ENCODE measurements at regions not wholly inside any gene's neighbourhood (a gene's known extent, or its start where the extent isn't known, plus 50 kb on each side); places are given as distances from the start of the nearest gene placed in this dataset.
A peak's percentile ranks its signal among the peaks of the same experiment; 100 is the strongest.
"Not testable (repeated sequence)": the region's sequence is repeated elsewhere in the genome, so short reads cannot be mapped to it uniquely, and the experiment has no call there.

DNA sequence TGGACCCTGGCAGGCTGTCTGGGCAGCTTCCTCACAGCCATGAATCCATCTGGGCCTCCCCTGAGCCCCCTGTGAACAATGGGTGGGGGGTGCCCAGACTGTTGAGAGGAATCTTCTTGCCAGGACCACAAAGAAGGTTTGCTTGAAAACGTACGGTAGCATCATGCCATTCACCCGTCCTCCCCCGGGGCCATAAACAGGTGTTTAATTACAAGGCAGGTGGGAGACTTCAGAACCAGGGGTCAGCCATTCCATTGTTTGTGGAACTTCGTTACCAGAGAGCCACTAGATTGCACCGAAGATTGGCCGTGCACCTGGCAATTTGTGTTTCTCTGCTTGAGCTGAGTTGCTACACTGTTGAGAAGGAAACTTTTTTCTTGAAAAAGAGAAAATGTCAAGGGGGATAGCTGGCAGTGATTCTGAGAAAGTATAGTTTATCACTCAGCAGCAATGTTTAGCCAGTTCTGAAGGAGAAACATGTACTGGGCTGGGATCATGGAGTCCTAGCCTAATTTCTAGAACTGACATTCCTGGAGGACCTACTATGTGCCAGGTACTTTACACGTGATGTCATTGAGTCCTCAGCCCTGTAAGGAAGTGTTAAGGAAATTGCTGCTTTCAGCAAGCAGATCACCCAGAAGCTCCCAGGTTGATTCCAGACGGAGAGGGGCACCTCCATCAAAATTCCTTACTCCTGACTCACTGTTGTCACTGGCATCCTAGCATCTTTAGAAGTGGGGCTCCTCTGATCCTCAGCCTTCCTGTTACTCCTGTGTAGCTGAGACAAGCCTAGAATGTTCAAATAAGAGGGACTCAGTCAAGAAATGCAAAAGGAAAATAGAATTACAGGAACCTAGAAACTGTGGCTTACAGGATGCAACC lies 103.8 kb upstream of the UBE2E1 start:
- FAIRE-seq = no peak

DNA sequence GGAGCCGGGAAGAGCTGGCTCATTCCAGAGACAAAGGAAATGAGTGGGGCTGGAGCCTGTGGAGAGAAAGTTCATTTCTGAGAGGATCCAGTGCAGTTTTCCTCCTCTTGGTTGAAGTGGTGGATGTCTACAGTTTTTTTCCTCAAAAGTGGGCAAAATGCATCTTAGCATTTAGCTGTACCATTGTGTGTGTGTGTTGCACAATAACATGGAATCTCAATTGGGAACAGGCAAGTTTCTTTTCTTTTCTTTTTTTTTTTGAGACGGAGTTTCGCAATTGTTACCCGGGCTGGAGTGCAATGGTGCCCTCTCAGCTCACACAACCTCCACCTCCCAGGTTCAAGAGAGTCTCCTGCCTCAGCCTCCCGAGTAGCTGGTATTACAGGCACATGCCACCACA lies 101.5 kb upstream of the UBE2E1 start:
- DNase-seq (ENCODE audit: extremely low spot score, insufficient read length, low read depth) (no peak), FAIRE-seq (no peak)

More for the DNA sequence above, 103.8 kb upstream of the UBE2E1 start:
- DNase-seq (ENCODE audit: extremely low spot score, insufficient read length, low read depth) = no peak

DNA sequence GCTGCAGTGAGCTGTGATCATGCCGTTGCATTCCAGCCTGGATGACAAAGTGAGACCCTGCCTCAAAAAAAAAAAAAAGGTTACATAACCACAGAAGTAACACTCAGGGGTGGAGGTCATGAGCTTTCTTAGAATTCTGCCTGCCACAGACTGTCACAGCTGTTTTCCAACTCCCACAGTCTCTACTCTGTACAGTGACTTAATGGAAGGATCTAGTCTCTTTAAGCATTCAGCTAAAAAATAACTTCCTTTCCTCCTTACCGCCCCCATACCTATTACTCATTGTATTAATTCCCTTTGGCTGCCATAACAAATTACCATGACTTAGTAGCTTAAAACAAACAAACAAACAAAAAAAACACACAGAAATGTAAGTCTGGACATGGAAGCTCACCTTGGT lies 99.6 kb upstream of the UBE2E1 start:
- DNase-seq (ENCODE audit: extremely low spot score, insufficient read length, low read depth) = no peak
- no peak for FAIRE-seq

DNA sequence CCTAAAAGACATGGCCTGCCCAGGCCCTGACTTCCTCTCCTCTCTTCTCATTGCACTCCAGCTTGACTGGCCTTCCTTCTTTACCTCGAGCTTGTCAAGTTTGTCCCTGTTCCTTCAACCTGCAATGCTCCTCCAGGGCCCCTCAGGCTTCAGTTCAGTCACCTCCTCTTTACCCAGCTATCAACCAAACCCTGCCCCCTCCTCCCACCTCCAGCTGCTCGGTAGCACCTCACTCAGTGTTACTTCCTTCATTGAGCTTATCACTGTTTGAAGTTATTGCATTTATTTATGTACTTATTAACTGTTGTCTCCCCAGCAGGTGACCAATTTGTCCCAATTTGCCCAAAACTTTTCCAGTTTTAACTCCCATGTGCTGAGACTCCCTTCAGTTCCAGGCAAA lies 95.8 kb upstream of the UBE2E1 start:
- DNase-seq (ENCODE audit: extremely low spot score, insufficient read length, low read depth) = no peak
- FAIRE-seq = no peak

DNA sequence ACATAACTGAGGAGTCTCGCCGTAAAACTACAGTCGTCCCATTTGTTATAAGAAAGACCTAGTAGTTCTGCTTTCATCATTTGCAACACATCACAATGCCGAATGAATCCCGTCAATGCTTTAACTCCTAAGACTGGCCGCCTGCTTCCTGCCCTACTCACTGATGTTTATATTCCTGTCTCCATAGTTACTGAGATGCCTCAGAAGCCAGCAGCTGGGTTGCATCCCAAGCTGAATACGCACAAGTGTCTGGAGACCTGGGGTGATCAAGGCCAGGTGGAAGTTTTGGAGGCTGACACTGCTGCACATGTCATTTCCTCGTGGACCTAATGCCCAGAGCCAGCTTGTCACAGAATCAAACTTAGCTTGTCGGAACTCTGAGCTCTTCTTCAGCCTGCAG lies 95.2 kb upstream of the UBE2E1 start:
- no peak for DNase-seq (ENCODE audit: extremely low spot score, insufficient read length, low read depth)
- FAIRE-seq = no peak

DNA sequence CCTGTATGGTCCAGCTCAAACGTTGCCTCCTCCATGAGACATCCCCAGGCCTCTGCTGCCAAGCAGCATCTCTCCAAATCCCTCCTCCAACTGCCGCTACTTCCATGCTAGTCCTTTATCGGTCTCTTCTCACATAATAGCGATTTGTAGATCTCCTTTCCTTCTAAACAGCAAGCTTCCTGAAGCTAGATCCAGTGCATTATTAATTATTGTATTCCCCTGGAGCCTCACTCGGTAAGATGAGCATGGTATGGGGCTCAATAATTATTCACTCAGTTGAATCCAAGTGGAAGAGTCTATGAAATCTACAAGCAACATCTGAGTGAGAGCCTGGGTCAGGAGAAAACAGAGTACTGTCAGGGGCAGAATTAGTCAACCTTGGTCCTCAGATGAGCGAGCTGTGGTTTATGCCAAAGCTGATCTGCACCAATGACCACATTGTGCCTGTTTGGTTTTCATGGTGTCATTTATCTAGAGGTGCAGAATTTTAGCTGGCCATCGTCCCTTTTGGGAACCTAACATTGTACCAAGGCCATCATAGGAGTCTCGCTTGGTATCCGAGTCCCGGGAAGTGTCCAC lies 93.8 kb upstream of the UBE2E1 start:
- DNase-seq (ENCODE audit: extremely low spot score, insufficient read length, low read depth) (no peak), FAIRE-seq (peak; percentile 47)

DNA sequence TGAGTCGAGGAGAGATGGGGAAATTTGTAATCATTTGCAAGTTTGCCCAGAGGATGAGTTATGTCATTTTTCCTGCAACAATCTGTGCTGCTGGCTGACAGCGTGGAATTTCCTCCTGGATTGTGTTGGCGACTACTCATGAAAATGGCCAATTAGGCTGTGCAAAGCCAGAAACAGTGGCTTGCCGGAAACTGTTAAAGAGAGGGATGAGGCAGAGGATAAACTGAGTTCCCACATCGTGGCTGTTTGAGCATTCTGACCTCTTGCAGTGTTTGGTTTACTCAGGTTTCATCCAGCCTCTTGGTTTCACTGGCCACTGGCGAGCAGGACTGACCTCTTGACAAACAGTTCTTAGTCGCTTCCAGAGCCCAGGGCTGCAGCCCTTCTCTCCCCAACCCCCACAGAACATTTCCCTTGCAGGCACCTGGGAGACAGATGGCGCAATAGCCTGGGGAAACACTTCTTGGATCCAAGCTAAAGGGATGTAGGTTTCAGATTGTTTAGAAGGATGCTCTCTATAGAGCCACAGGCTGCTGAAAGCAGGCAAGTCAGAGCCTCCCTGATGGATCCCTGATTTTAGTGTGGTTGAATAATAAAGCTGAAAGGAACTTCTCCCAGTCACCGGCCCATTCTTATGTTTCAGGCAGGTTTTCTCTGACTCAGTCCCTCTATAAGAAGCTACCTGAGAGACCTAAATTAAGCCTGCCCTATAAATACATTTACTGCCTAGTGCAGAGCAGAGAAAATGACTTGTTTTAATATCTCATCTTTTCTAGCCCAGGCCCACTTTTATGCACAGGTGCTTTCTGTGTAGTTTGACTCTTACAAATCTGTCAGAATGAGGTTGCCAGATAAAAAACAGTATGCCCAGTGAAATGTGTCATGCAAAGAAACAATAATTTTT lies 92.8 kb upstream of the UBE2E1 start:
- DNase-seq (ENCODE audit: extremely low spot score, insufficient read length, low read depth) = no peak
- no peak for FAIRE-seq

DNA sequence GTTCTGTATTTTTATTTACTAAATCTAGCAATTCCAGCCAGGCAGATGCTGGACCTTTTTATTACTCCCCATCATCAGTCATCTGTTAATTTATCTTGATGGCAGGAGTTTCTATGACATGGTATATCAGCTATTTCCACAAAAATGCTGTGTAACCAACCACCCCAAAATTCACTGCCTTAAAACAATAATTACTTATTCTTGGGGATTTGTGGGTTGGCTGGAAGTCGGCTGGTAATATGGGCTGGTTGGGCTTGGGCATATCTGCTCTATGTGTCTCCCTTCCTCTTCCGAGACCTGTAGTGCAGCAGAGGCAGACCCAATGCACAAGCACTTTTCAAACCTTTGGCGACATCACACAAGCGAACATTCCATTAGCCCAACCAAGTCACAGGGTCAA lies 92.1 kb upstream of the UBE2E1 start:
- FAIRE-seq = no peak
- no peak for DNase-seq (ENCODE audit: extremely low spot score, insufficient read length, low read depth)

DNA sequence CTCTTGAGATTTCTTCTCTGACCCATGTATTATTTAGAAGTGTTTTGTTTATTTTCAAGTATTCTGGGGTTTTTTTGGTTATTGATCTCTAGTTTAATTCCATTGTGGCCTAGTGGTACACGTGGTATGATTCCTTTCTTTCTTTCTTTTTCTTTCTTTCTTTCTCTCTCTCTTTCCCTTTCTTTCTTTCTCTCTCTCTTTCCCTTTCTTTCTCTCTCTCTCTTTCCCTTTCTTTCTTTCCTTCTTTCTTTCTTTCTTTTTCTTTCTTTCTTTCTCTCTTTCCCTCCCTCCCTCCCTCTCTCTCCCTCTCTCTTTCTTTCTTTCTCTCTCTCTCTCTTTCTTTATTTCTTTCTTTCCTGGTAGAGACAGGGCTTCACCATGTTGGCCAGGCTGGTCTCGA lies 85.7 kb upstream of the UBE2E1 start:
- no peak for FAIRE-seq
- no peak for DNase-seq (ENCODE audit: extremely low spot score, insufficient read length, low read depth)

DNA sequence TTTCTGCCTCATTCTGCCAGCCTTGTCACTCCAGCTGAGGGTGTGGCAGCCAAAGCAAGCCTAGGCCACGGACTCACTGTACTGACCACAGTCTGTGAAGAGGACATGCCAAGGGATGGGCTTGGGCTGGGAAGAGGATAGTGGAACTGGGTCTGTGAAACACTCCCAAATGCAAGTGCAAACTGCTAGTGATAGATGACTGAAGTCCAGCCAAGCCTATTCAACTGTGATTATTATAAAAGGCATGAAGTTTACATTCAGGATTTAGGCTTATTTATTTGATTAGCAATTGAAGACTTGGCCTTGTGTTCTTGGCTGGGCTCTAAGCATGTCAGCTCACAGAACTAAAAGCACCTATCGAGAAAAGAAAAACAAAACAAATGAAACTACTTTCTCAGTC lies 84.9 kb upstream of the UBE2E1 start:
- FAIRE-seq (no peak), DNase-seq (ENCODE audit: extremely low spot score, insufficient read length, low read depth) (no peak)

DNA sequence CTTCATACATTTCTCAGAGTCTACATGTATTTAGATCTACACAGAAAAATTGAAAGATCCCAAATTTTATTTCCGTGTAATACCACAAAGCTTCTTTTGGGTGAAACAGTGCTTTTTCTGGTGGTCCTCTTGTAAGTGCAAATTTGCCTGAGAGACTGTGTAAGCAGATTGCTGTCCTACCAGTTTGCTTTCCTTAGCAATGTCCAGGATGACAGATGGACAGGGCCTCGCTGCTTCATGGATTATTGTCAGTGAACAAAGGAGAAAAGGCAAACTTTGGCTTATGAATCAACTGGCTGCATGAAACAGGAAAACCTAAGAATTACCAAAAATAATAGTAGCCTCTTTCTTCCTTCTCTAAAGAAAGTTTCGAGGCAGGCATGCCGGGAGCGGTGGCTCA lies 82.6 kb upstream of the UBE2E1 start:
- no peak for FAIRE-seq
- no peak for DNase-seq (ENCODE audit: extremely low spot score, insufficient read length, low read depth)

DNA sequence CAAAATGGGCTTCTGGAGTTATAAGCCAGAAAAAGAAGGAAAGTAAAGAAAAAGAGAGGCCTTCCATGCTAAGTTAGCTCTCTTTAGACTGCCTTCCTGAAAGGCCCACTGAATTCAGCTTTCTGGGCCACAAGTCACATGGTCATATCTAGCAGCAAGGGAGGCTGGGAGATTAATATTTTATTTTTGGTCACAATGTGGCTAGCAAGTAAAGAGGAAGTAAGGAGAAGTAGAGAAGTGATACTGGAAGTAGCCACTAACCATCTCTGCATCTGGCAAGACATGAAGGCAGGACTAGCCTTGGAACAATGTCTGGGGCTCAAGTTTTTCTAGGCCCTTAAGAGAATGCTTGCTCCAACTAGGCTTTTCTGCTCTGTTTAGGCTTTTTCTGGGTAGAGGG lies 81.8 kb upstream of the UBE2E1 start:
- DNase-seq (ENCODE audit: extremely low spot score, insufficient read length, low read depth) (no peak), FAIRE-seq (peak; percentile 73)

DNA sequence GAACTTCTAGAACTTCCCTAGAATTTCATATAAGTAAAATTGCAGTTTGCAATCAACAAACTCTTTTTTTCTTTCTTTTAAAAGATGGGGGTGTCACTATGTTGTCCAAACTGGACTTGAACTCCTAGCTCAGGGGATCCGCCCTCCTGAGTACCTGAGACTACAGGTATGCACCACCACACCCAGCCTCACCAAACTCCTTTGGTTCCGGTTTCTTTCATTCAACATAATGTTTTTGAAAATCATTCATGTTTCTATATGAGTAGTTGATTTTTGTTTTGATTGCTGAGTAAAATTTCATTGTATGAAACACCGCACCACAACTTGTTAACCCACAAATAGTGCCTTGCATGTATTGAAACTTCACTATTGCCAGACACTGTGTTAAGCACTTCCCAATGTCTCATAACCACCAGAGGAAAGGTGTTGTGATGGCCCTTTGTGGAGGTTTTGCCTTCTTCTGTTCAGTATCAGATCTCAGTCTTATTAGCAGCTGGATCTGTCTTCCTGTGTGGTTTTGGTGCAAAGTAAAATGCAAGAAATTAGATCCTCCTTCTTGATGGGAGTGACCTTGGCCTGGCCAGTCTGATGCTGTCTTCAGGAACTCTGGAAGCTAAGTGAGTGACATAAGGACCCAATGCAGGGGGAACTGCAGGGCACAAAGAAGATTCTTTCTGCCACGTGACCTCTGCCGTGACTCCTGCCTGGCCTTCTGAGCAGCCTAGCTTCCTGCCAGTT lies 78.8 kb upstream of the UBE2E1 start:
- DNase-seq (ENCODE audit: extremely low spot score, insufficient read length, low read depth) = no peak
- peak; percentile 80 for FAIRE-seq

DNA sequence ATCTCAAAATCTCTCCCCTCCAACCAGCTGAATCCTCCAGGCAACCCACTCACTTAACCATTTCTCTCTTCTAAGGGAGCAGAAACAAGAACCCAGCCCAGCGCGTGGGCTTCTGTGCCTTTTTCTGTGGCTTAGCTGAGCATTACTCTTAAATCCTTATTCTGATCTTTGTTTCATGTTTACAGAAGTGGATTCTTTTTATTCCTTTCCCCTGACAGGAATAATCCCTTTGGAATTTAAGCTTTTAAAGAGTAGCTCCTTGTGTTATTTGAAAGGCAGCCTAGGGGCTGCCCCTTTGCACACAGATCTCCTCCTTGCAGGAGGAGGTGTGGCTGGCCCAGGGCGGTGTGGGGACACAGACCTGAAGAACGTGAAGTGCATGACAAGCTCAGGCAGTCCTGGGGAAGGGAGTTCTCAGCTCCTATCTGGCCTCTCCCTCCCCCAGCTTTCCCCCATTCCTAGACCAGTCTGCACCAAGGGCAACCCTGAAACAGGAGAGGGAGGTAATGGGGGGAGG lies 77.1 kb upstream of the UBE2E1 start:
- FAIRE-seq (no peak), DNase-seq (ENCODE audit: extremely low spot score, insufficient read length, low read depth) (no peak)

DNA sequence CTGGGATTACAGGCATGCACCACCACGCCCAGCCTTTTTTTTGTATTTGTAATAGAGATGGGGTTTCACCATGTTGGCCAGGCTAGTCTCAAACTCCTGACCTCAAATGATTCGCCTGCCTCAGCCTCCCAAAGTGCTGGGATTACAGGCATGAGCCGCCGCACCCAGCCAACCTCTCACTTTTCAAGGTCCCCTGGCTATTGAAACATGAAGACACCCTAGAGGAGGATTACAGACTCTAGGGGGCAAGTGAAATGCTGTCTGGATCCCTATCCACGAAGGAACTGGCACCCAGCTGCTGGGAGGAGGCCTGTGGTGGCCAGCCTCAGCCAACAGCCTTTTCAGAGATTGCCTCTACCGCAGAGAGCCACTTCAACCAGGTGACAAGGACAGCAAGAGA lies 76.4 kb upstream of the UBE2E1 start:
- not testable (repeated sequence) for DNase-seq (ENCODE audit: extremely low spot score, insufficient read length, low read depth); FAIRE-seq

DNA sequence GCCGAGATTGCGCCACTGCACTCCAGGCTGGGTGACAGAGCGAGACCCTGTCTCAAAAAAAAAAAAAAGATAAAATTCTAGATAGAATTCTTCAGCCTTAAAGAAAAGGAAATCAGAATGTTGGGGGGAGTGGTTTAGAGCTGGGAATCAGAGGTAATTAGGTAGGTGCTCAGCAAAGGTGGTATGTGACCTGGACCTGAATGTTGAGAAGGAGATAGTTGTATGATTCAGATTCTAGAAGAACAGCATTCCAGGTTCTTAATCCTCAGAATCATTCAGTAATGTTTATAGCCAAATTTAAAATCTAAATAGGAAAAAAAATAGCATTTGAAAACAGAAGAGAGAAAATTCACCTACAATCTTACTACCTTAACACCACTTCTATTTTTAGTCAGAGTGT lies 71.3 kb upstream of the UBE2E1 start:
- FAIRE-seq (no peak), DNase-seq (ENCODE audit: extremely low spot score, insufficient read length, low read depth) (no peak)

DNA sequence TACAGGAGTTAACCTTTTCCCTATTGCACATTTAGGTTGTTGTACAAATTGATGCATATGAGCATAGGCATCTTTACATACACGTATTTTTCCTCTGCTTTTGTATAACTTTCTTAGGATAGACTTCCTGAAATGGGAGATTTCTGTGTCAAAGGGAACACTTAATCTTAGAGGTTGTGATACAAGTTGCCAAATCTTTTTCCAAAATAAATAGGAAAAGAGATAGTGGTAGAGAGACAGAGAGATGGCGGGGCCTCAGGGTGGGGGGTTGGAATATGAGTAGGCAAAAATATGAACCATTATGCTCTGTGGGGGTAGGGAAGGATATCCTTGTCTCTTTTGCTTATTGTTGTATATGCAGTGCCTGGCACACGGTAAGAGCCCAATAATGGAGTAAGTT lies 70.7 kb upstream of the UBE2E1 start:
- FAIRE-seq = no peak
- no peak for DNase-seq (ENCODE audit: extremely low spot score, insufficient read length, low read depth)

DNA sequence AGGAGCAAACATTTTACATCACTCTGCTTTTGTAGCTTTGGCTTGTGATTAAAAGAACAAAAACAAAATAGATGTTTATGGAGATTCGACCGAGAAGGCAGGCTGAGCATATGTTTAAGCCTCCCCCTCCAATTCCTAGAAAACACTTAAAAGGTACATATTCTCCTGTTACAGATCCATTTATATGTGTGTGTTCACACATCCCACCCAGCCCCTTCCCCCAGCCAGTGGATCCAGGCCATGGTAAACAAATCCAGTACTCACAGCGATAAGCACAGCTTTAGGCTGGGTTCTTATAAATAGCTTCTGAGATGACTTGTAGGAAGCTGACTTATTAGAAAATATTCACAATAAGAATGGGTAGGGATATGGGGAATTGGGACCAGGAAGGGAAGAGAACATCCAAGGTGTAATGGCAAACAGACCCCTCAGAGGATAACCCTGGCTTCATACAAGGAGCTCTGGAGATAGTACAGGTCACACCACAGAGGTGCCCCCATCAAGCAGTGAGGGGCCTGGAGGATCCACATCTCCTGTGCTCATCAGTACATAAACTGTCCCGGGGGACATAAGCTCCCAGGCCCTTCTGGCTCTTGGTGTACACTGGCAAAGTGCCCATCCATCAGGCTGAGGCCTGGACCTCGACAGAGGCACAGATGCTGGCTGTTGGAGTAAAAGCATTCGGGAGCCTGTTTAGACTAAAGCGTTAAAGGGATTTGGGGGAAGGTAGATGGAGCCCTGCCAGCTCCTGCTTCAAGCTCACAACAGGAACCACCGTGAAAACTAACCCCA lies 70.0 kb upstream of the UBE2E1 start:
- no peak for FAIRE-seq

DNA sequence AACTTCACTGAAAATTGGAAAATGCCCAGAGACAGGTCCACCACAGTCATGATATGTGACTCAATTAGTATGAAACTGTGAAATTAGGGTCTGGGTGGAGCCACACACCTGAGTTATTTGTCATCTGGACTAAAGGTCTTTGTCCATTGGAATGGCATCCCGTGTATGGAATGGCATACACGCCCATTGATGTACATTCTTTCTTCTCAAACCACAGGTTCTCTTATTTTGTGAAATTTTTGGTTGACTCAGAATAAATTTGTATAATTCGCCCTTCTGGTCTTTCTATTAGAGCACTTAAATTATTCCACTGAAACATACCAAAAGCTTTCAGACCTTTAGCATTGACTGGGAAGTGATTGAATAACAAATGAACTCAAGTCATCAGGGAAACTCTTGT lies 66.8 kb upstream of the UBE2E1 start:
- FAIRE-seq (no peak), DNase-seq (ENCODE audit: extremely low spot score, insufficient read length, low read depth) (no peak)

More for the DNA sequence above, 70.0 kb upstream of the UBE2E1 start:
- DNase-seq (ENCODE audit: extremely low spot score, insufficient read length, low read depth) = no peak

Measured in GM18507 (cell line).